ENCODE measurements at regions not wholly inside any gene's neighbourhood (a gene's known extent, or its start where the extent isn't known, plus 50 kb on each side); places are given as distances from the start of the nearest gene placed in this dataset.
"Not testable (repeated sequence)": the region's sequence is repeated elsewhere in the genome, so short reads cannot be mapped to it uniquely, and the experiment has no call there.

- no peak for DNase-seq
Observed at GRCh38 chr9:21605489-21605931, 123.4 kb upstream of the IFNE start.

DNA sequence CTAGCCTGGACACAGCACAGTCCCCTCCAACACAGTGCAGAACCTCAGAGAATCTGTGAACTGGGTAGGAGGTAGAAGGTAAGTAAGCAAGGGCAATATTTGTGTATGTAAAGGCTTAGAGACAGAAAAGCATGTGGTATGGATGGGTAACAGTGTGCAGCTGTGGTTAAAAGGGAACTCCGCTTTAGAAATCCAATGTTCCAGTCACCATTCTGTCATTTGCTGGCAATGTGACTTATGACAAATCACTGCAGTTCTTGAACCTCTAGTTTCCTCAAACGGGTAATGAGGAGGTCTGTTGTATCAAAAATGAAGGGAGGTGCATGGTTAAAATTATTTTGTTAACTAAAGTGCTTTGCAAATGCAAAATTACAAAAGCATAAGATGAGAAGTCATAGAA is 125.5 kb upstream of the IFNE start:
- DNase-seq = no peak

DNA sequence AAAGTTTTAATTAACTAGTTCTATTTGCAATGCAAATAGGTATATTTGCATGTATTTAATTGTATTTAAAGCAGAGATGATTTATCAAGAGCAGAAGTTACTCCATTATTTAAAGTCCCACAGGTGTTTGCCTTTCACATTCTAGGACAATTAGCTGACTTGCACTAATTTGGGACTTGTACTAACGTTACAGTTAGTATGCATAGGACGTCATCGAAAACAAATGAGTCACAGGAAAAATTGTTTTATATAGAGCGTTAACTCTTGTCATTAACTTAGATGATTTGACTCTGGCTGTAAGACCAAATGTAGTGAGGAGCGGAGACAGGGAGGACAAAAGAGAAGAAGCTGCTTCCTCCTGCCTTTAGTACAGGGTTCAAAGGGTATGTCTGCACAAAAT is 126.1 kb upstream of the IFNE start:
- no peak for DNase-seq

- no peak for DNase-seq
Observed at GRCh38 chr9:21609506-21609905, 127.4 kb upstream of the IFNE start.

GRCh38 chr9:21611891-21612290 is 129.8 kb upstream of the IFNE start:
- DNase-seq = no peak

DNA sequence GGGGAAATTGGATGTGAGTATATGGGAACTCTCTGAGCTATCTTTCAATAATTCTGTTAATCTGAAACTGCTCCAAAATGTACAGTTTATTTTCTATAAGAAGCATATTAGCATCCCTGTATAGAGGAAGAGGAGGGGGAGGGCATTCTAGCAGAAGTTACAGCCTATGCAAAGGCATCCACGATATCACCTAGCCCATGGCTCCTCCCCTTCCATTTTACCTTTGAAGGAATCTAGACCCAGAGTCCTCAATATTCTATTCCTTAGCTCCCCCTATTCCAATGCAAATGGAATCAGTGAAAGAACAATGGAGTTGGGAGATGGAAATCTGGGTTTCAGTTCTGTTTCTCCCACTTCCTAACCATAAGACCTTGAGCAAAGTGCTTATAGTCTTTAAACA is 132.9 kb upstream of the IFNE start:
- DNase-seq = no peak

DNA sequence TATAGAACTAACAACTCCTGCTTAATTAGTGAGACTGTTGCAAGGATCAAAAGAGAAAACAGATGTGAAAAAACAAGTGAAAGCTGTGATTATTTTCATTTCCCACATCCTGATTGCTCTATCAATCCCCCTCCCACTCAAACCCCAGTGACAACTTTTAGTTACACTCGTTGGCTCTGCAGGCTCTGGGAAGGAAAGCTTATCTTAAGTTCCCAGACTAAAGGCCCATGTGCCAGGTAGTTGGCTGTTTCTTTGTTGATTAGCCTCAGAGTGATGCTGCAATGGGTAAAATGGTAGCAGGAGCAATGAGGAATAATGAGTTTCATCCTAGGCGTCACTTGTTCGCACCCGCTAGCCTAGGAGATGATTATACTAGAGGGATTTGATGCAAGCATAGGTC is 133.3 kb upstream of the IFNE start:
- no peak for DNase-seq

DNA sequence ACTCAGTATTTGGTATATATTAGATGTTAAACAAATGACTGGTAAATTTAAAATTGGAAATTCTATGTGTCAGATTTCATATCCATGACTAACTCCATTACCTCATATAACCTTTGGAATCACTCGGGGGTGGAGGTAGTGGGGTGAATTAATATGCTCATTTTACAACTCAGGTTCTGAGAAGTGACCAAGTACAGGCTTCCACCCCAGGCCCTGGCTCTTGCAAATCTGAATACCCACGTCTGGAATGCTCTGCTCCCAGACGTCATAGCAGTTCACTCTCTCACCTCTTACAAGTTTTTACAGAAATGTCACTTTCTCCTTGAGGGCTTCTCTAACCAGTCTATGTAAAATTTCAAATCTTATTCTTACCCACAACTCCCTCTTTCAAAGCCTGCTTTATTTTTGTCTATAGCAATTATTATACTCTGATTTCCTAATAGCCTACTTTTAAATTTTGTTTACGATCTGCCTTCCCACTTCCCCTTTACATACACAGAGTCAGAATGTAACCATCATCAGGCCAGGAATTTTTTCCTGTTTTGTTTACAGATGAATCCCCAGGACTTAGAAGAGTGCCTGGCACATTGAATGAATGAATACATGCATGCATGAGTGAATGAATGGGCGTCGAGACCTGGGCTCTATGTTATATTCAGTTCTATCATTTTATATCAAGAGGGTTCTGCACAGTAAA is 134.1 kb upstream of the IFNE start:
- no peak for DNase-seq

DNA sequence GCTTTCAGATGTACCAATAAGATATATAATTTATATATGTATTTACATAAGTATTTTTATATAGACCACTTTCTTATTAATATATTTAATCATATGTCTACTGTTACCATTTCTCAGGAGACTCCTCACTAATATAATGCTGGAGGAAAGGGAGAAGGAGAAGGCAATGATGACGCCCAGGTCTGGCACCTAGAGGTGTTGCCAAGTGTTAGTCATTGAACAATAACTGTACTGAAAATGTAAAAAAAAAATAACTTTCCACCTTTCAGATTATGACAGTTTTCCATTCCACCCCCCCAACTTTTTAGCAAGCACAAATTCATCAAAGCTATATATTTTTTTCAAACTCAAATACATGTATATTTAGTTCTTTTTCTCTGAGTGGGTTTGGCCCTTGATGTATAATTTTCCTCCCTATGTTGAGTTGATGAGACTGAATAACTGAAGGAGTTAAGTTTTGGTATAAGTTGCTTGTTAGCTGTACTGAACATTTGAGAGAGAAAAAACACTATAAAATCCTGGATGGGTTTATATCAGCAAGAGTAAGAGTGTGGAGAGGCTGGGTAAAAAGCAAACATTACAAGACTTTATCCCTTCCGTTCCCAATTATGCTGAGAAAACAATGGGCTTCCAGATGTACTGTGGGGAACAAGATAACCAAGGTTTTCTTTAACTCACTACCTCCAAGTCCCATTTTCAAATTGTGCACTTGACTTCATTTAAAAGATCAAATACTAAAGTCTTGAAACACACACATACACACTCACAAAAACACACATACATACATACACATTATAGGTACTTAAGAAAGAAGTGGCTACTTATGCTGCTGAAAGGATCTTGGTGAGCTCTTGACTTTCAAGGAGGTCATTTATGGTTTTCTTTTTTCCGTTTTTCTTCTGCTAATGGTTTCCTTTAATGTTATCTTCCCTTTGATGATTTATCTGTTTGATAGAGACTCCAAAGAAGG is 142.8 kb upstream of the IFNE start:
- no peak for DNase-seq

GRCh38 chr9:21626493-21626892 is 144.4 kb upstream of the IFNE start:
- no peak for DNase-seq

DNA sequence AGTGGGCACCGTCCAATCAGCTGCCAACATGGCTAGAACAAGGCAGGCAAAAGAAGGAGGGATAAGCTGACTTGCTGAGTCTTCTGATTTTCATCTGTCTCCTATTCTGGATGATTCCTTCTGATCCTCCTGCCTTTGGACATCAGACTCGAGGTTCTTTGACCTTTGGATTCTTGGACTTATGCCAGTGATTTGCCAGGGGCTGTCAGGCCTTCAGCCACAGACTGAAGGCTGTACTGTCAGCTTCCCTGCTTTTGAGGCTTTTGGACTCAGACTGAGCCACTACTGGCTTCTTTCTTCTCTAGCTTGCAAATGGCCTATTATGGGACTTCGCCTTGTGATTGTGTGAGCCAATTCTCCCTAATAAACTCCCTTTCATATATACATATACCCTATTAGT is 146.8 kb upstream of the IFNE start:
- not testable (repeated sequence) for DNase-seq

GRCh38 chr9:21634951-21635350 is 152.8 kb upstream of the IFNE start:
- no peak for DNase-seq

- no peak for DNase-seq
Observed at GRCh38 chr9:21638104-21638503, 156.0 kb upstream of the IFNE start.

DNA sequence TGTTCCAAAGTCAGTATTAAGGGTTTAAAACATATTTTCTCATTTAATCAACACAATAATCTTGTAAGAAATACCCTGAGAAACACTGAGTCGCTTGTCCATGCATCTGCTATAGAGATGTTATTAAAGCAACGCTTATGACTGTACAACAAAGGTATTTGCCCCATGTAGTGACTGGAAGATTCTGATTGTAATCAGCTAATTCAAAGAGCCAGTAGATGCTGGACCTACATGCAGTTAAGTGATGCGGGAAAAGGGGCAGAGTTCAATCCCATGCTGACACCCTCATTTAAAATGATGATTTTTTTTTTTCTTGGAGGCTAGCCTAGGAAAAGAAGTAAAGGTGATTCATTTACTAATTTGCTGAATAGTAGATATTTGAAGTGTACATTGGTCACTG is 149.3 kb upstream of the MTAP start:
- DNase-seq = no peak

- DNase-seq = no peak
Observed at GRCh38 chr9:21653589-21653988, 148.8 kb upstream of the MTAP start.

DNA sequence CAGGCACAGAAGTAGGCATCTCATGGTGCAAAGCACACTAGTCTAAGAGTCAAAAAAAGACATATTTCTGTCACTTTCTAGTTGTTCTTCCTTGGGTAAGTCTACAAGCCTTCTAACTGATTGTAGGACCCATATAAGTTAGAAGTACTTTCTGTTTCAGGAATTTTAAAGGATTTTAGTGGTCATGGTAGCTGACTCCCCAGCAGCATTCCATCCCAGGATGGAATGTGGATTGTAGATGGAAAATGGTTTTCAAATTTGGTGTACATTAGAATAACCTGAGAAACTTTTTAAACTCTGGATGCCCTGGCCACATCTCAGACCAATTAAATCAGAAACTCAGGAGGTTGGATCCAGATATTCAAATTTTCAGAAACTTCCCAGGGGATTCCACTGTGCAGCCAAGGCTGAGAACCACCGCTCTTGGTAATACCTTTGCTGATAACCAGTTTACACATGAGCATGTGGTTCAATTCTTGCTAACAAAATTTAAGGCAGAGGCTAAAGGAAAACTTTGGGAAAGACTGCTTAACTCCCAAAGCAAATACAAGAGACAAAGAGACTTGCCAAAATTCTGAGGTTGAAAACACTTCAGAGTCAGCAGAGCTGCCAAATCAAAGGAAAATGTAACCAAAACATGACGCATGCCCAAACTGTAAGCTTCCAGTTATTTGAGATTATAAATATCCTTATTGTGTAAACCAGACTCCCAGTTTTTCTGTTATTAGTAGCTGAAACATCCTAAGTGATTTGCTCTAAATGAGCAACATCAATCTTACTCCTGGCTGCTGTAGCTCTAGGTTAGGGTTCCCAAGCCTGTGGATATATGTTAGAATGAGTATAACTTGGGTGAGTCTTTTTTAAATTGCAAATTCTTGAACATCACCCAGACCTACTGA is 145.4 kb upstream of the MTAP start:
- DNase-seq = no peak

DNA sequence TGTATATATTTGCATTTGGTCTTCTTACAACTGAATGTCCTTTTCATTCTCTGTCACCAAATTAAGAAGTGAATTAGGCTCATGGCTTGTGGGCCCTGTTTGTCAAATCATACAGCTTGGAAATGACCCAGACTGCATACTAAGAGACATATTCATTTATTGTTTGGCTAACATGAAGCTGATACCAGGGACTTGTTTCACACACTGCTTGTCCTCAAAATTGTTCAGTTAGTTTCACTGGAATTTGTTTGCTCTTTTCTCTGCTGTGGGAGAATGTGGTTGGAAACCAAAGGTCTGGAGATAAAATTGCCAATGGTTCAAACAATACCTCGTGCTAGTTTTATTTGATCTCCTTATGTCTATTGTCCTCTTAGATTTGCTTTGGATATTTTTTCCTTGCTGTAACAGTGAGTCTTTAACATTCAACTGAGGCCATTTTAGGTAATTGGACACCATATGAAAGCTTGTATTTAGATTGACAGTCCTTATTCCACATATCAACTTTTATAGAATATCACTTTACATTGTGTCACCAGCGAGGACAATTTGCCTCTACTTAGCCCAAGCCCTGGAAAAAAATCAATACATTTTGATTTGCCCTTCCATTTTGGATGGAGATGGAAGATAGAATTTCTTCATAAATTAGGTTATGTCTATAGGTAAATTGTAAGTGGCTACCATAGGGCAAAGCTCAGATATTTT is 144.3 kb upstream of the MTAP start:
- no peak for DNase-seq

DNA sequence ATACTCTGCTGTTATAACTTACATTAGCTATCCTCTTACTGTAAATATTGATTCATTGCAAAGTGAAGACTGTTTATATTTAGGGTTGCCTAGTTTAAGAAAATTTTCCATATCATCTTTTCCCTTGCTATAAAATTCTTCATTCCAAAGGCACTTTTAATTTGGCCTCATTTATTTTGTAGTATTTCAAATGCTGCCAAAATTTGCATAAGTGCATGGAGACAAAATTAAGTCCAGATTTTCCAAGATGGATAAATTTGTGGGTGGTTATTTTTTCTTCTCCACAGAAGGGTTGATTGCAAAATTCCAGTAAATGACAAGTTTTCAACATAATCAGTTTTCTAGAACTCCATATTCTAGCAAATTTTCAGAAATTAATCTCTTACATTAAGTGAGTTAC is 141.5 kb upstream of the MTAP start:
- no peak for DNase-seq

GRCh38 chr9:21661626-21662025 is 140.8 kb upstream of the MTAP start:
- no peak for DNase-seq

DNA sequence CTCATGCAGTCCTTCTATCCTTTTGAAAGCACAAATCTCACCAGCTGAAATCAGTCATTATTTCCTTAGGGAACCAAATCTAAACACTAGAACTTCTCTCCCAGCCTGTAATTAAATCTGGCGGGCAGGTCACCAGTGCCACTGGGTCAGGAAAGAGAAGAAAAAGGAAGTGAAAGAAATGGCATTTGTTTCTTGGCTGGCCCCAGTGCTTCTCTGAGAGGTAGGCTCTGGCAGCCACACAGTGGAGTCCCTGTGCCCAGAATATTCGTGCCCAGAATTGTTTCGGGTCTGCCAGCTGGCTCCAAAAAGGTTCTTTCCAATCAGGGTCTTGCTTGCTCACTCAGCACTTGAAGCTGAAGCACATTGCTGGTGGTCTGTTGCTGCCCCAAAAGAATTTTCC is 133.9 kb upstream of the MTAP start:
- DNase-seq = no peak

GRCh38 chr9:21669701-21670100 is 132.7 kb upstream of the MTAP start:
- DNase-seq = no peak

GRCh38 chr9:21670374-21670773 is 132.1 kb upstream of the MTAP start:
- DNase-seq = no peak

DNA sequence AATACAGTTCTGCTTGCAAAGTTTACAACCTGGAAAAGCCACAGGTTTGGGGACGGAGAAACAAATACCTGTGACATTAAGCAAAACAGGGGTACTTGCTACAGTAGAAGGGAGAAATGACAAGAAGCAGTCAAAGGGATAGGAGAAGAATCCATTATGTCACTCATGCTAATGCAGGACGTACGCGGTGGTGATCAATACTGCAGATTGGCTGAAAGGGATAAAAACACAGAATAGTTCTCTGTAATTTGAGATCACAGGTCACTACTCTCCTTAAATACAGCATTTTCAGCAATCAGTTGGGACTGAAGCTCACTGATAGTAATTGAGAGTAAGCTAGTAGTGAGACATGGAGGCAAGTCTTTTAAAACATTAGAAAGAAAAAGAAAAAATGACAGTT is 130.3 kb upstream of the MTAP start:
- DNase-seq = no peak

Data from stimulated activated CD8-positive, alpha-beta memory T cell treated with anti-CD3 and anti-CD28 coated beads, Interleukin-4, amount 100 ng/mL, for 48 hours (primary cell).